GM19239 (cell line): ENCODE measurements at regions not wholly inside any gene's neighbourhood (a gene's known extent, or its start where the extent isn't known, plus 50 kb on each side); places are given as distances from the start of the nearest gene placed in this dataset.

Experiments
- DNase-seq: peaks from one replicate; pipeline ENCODE4 v3.0.0; 2011; ENCODE audit warnings: low spot score; ENCODE audit not compliant: insufficient read length
- FAIRE-seq: peaks from 2 replicates; lab custom pipeline; 2011; peaks lifted over from hg19 to GRCh38; lab: Jason Lieb, UNC

- DNase-seq (no peak), FAIRE-seq (no peak)
Measured at GRCh38 chr4:154004507-154005170, 215.8 kb upstream of the SFRP2 start.

- FAIRE-seq (no peak), DNase-seq (no peak)
Measured at GRCh38 chr4:154004016-154004415, 215.1 kb upstream of the SFRP2 start.

- DNase-seq (no peak), FAIRE-seq (no peak)
Measured at GRCh38 chr4:154003378-154003777, 214.5 kb upstream of the SFRP2 start.

GRCh38 chr4:154001193-154001592, 212.3 kb upstream of the SFRP2 start:
- DNase-seq: no peak
- FAIRE-seq: no peak

GRCh38 chr4:153997516-153997915, 208.6 kb upstream of the SFRP2 start:
- no peak for FAIRE-seq
- DNase-seq: no peak

- no peak for FAIRE-seq
Measured at GRCh38 chr4:153989505-153989904, 200.6 kb upstream of the SFRP2 start.

GRCh38 chr4:153988492-153989363, 199.8 kb upstream of the SFRP2 start:
- FAIRE-seq (no peak), DNase-seq (no peak)

More at GRCh38 chr4:153989505-153989904, 200.6 kb upstream of the SFRP2 start:
- no peak for DNase-seq

- no peak for FAIRE-seq
- no peak for DNase-seq
Measured at GRCh38 chr4:153987291-153987690, 198.4 kb upstream of the SFRP2 start.

GRCh38 chr4:153976954-153977353, 188.1 kb upstream of the SFRP2 start:
- FAIRE-seq: no peak
- DNase-seq: no peak

- no peak for DNase-seq
- no peak for FAIRE-seq
Measured at GRCh38 chr4:153974452-153974851, 185.6 kb upstream of the SFRP2 start.

- DNase-seq (no peak), FAIRE-seq (no peak)
Measured at GRCh38 chr4:153973942-153974341, 185.1 kb upstream of the SFRP2 start.

- FAIRE-seq (no peak), DNase-seq (no peak)
Measured at GRCh38 chr4:153971899-153972298, 183.0 kb upstream of the SFRP2 start.

GRCh38 chr4:153970169-153970568, 181.3 kb upstream of the SFRP2 start:
- FAIRE-seq (no peak), DNase-seq (no peak)

- FAIRE-seq (no peak), DNase-seq (no peak)
Measured at GRCh38 chr4:153969542-153969941, 180.7 kb upstream of the SFRP2 start.

- DNase-seq: no peak
Measured at GRCh38 chr4:153966641-153967040, 177.8 kb upstream of the SFRP2 start.

GRCh38 chr4:153963216-153963615, 174.3 kb upstream of the SFRP2 start:
- FAIRE-seq (no peak), DNase-seq (no peak)

More at GRCh38 chr4:153966641-153967040, 177.8 kb upstream of the SFRP2 start:
- no peak for FAIRE-seq

- FAIRE-seq (no peak), DNase-seq (no peak)
Measured at GRCh38 chr4:153962311-153963039, 173.6 kb upstream of the SFRP2 start.

GRCh38 chr4:153955327-153955726, 166.4 kb upstream of the SFRP2 start:
- no peak for DNase-seq
- no peak for FAIRE-seq

GRCh38 chr4:153954654-153955053, 165.8 kb upstream of the SFRP2 start:
- DNase-seq (no peak), FAIRE-seq (no peak)

GRCh38 chr4:153950100-153950979, 161.5 kb upstream of the SFRP2 start:
- FAIRE-seq: no peak
- DNase-seq: no peak
